ENCODE measurements at regions not wholly inside any gene's neighbourhood (a gene's known extent, or its start where the extent isn't known, plus 50 kb on each side); places are given as distances from the start of the nearest gene placed in this dataset.

DNA sequence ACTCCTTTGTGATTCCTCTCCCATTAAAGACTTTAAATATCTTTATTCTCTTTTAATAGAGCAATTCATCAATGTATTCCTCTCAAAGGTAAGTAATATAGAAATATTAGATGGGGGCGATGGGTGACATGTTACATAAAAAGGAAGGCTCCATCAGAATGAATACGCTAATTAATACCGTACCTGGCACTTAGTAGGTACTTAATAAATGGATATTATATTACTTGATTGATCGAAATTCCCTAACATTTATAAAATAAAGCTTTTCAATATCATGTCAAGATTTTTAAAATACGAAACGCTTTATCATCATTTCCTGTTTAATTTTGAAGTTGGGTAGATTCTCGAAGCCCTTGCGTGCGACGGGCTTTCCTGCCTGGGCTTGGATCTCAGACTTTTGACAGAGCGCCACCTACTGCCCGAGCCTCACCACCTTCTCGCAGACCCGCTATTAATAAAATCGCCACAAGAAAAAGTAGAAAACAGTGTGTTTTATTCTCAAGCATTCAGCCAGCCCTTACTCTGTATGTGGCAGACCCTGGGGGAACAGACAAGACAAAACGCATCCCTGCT, 99.4 kb downstream of the C5orf15 start:
- Histone ChIP-seq H3K9ac (ENCODE audit: control insufficient read depth, extremely low read depth, insufficient read depth, low read length) (no peak overlapping the region), H3K9me1 (ENCODE audit: control insufficient read depth, extremely low read depth, insufficient read depth, low read length) (no peaks in the 10 kb centered on the region), H4K20me1 (ENCODE audit: control insufficient read depth, extremely low read depth, insufficient read depth, low read length) (no peaks in the 10 kb centered on the region), H3K27me3 (ENCODE audit: control insufficient read depth, extremely low read depth, insufficient read depth, low read length) (peaks cover 18% of the 10 kb centered on the region), H3K79me2 (ENCODE audit: control insufficient read depth, insufficient read depth, low read length) (no peaks in the 10 kb centered on the region), H3K4me1 (ENCODE audit: control insufficient read depth, extremely low read depth, insufficient read depth, low read length) (peaks cover 8% of the 10 kb centered on the region), H2AFZ (ENCODE audit: control insufficient read depth, low read length) (no peak overlapping the region), H3K36me3 (ENCODE audit: control insufficient read depth in 2 of 2, extremely low read depth in 1 of 2, insufficient read depth in 2 of 2, low read length in 2 of 2) (no peaks in the 10 kb centered on the region), H3K9me3 (ENCODE audit: control insufficient read depth, low read depth, low read length) (no peaks in the 10 kb centered on the region), H3K4me3 (ENCODE audit: control insufficient read depth in 2 of 3, extremely low read depth in 1 of 3, insufficient read depth in 2 of 3, low read depth in 1 of 3, low read length in 3 of 3) (no peak overlapping the region), H3K4me2 (ENCODE audit: control insufficient read depth, extremely low read depth, insufficient read depth, low read depth, low read length) (no peak overlapping the region), H3K27ac (ENCODE audit: control insufficient read depth, insufficient read depth, low read length) (no peak overlapping the region)
- peak; percentile 48 for FAIRE-seq
- peak; percentile 25 for DNase-seq (ENCODE audit: low read depth, low spot score)
- dilution Hi-C loops (cut with MboI; ENCODE audit: extremely low pct_ligation_motif_present, low sequenced_read_pairs): loop anchor here (5.0 kb wide), 1 partner anchor 67 kb away; no protein-coding TSS in a partner anchor
- TF ChIP-seq EZH2 (IDR thresholded peaks at IDR 0.05; ENCODE audit: low read length) (no peak), CTCF (optimal IDR thresholded peaks at IDR 0.05 in 1 of 3, IDR thresholded peaks at IDR 0.05 in 1 of 3, conservative IDR thresholded peaks at IDR 0.05 in 1 of 3; ENCODE audit: extremely low read depth in 1 of 3, insufficient read depth in 2 of 3, low read length in 3 of 3) (peak; percentile 73 to 82 (median 78))

DNA sequence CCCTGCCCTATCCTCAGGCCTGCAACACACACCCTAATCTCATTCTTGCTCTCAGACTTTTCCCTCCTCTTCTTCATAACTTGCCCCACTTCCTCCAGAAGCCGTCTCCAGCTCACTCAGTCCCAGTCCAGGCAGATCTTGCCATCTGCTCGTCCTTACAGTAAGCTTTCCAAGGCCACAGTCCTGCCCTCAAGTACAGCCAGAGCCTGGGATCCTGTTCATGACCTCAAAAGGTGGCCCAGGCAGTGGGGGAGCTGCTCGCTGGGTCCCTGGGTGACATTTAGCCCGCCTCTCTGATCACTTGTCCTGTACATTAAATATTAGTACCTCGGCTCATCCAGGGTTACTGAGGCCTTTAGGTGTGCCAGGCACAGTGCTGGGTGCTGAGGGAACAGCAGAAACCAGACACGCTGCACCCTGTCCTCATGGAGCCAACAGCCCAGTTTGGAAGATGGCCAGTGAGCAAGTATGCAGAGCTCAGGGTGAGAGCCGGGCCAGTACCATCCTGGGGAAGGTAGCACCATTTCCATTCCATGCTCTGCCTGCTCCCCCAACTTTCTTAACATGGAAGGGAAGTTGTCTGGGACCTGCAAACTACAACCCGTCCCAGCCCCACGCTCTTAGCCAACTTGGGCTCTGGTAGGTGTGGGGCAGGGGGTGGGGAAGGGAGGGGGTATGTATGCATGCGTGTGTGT, 100.4 kb downstream of the C5orf15 start:
- FAIRE-seq (no peak), DNase-seq (ENCODE audit: low read depth, low spot score) (no peak)
- TF ChIP-seq EZH2 (IDR thresholded peaks at IDR 0.05; ENCODE audit: low read length): no peak
- TF ChIP-seq CTCF (optimal IDR thresholded peaks at IDR 0.05 in 1 of 3, IDR thresholded peaks at IDR 0.05 in 1 of 3, conservative IDR thresholded peaks at IDR 0.05 in 1 of 3; ENCODE audit: extremely low read depth in 1 of 3, insufficient read depth in 2 of 3, low read length in 3 of 3): no peak
- no peak overlapping the region for H3K27ac ChIP-seq (ENCODE audit: control insufficient read depth, insufficient read depth, low read length)
- no peaks in the 10 kb centered on the region for H3K36me3 ChIP-seq (ENCODE audit: control insufficient read depth in 2 of 2, extremely low read depth in 1 of 2, insufficient read depth in 2 of 2, low read length in 2 of 2)
- no peaks in the 10 kb centered on the region for H3K9me1 ChIP-seq (ENCODE audit: control insufficient read depth, extremely low read depth, insufficient read depth, low read length)
- no peaks in the 10 kb centered on the region for H3K79me2 ChIP-seq (ENCODE audit: control insufficient read depth, insufficient read depth, low read length)
- H3K4me2 ChIP-seq (ENCODE audit: control insufficient read depth, extremely low read depth, insufficient read depth, low read depth, low read length): no peak overlapping the region
- no peak overlapping the region for H3K4me3 ChIP-seq (ENCODE audit: control insufficient read depth in 2 of 3, extremely low read depth in 1 of 3, insufficient read depth in 2 of 3, low read depth in 1 of 3, low read length in 3 of 3)
- H3K9ac ChIP-seq (ENCODE audit: control insufficient read depth, extremely low read depth, insufficient read depth, low read length): no peak overlapping the region
- dilution Hi-C loops (cut with MboI; ENCODE audit: extremely low pct_ligation_motif_present, low sequenced_read_pairs): loop anchor here (5.0 kb wide), 1 partner anchor 66 kb away; no protein-coding TSS in a partner anchor
- no peak overlapping the region for H2AFZ ChIP-seq (ENCODE audit: control insufficient read depth, low read length)
- peaks cover 8% of the 10 kb centered on the region for H3K4me1 ChIP-seq (ENCODE audit: control insufficient read depth, extremely low read depth, insufficient read depth, low read length)
- H4K20me1 ChIP-seq (ENCODE audit: control insufficient read depth, extremely low read depth, insufficient read depth, low read length): no peaks in the 10 kb centered on the region
- no peaks in the 10 kb centered on the region for H3K9me3 ChIP-seq (ENCODE audit: control insufficient read depth, low read depth, low read length)
- H3K27me3 ChIP-seq (ENCODE audit: control insufficient read depth, extremely low read depth, insufficient read depth, low read length): peaks cover 25% of the 10 kb centered on the region
